ENCODE measurements at regions not wholly inside any gene's neighbourhood (a gene's known extent, or its start where the extent isn't known, plus 50 kb on each side); places are given as distances from the start of the nearest gene placed in this dataset.

- no peak for DNase-seq (ENCODE audit: extremely low read depth, low read depth)
- no peak for TF ChIP-seq CTCF (IDR thresholded peaks at IDR 0.05; ENCODE audit: low read depth, low read length)
Observed at GRCh38 chr5:99005506-99005905, 76.7 kb upstream of the CHD1 start.

- TF ChIP-seq CTCF (IDR thresholded peaks at IDR 0.05; ENCODE audit: low read depth, low read length) = no peak
- no peak for DNase-seq (ENCODE audit: extremely low read depth, low read depth)
Observed at GRCh38 chr5:99004960-99005359, 76.2 kb upstream of the CHD1 start.

GRCh38 chr5:99000876-99001275, 72.1 kb upstream of the CHD1 start:
- DNase-seq (ENCODE audit: extremely low read depth, low read depth) = no peak
- no peak for TF ChIP-seq CTCF (IDR thresholded peaks at IDR 0.05; ENCODE audit: low read depth, low read length)

GRCh38 chr5:99000221-99000620, 71.4 kb upstream of the CHD1 start:
- no peak for TF ChIP-seq CTCF (IDR thresholded peaks at IDR 0.05; ENCODE audit: low read depth, low read length)
- DNase-seq (ENCODE audit: extremely low read depth, low read depth) = no peak

- DNase-seq (ENCODE audit: extremely low read depth, low read depth) = no peak
- no peak for TF ChIP-seq CTCF (IDR thresholded peaks at IDR 0.05; ENCODE audit: low read depth, low read length)
Observed at GRCh38 chr5:98999631-99000030, 70.8 kb upstream of the CHD1 start.

GRCh38 chr5:98997000-98997399, 68.2 kb upstream of the CHD1 start:
- DNase-seq (ENCODE audit: extremely low read depth, low read depth) = no peak
- TF ChIP-seq CTCF (IDR thresholded peaks at IDR 0.05; ENCODE audit: low read depth, low read length) = no peak

GRCh38 chr5:98994611-98995010, 65.8 kb upstream of the CHD1 start:
- DNase-seq (ENCODE audit: extremely low read depth, low read depth) = no peak
- no peak for TF ChIP-seq CTCF (IDR thresholded peaks at IDR 0.05; ENCODE audit: low read depth, low read length)

All from AG09319 (cell line).